ENCODE measurements at regions not wholly inside any gene's neighbourhood (a gene's known extent, or its start where the extent isn't known, plus 50 kb on each side); places are given as distances from the start of the nearest gene placed in this dataset.

- no peaks in the 10 kb centered on the region for H4K20me1 ChIP-seq (ENCODE audit: control insufficient read depth, extremely low read depth, insufficient read depth, low read length)
- no peak overlapping the region for H2AFZ ChIP-seq (ENCODE audit: control insufficient read depth, low read length)
- DNase-seq (ENCODE audit: low read depth, low spot score) (no peak), FAIRE-seq (no peak)
- no peak overlapping the region for H3K9ac ChIP-seq (ENCODE audit: control insufficient read depth, extremely low read depth, insufficient read depth, low read length)
- H3K79me2 ChIP-seq (ENCODE audit: control insufficient read depth, insufficient read depth, low read length) = no peaks in the 10 kb centered on the region
- no peak for TF ChIP-seq EZH2 (IDR thresholded peaks at IDR 0.05; ENCODE audit: low read length)
- no peak for TF ChIP-seq CTCF (optimal IDR thresholded peaks at IDR 0.05 in 1 of 3, IDR thresholded peaks at IDR 0.05 in 1 of 3, conservative IDR thresholded peaks at IDR 0.05 in 1 of 3; ENCODE audit: extremely low read depth in 1 of 3, insufficient read depth in 2 of 3, low read length in 3 of 3)
- H3K4me2 ChIP-seq (ENCODE audit: control insufficient read depth, extremely low read depth, insufficient read depth, low read depth, low read length) = no peak overlapping the region
- H3K27me3 ChIP-seq (ENCODE audit: control insufficient read depth, extremely low read depth, insufficient read depth, low read length) = peaks cover 28% of the 10 kb centered on the region
- H3K36me3 ChIP-seq (ENCODE audit: control insufficient read depth in 2 of 2, extremely low read depth in 1 of 2, insufficient read depth in 2 of 2, low read length in 2 of 2) = no peaks in the 10 kb centered on the region
- H3K27ac ChIP-seq (ENCODE audit: control insufficient read depth, insufficient read depth, low read length) = no peak overlapping the region
- no peaks in the 10 kb centered on the region for H3K4me1 ChIP-seq (ENCODE audit: control insufficient read depth, extremely low read depth, insufficient read depth, low read length)
- no peaks in the 10 kb centered on the region for H3K9me3 ChIP-seq (ENCODE audit: control insufficient read depth, low read depth, low read length)
- dilution Hi-C loops (cut with MboI; ENCODE audit: extremely low pct_ligation_motif_present, low sequenced_read_pairs) = no loop called here
- H3K4me3 ChIP-seq (ENCODE audit: control insufficient read depth in 2 of 3, extremely low read depth in 1 of 3, insufficient read depth in 2 of 3, low read depth in 1 of 3, low read length in 3 of 3) = no peak overlapping the region
- H3K9me1 ChIP-seq (ENCODE audit: control insufficient read depth, extremely low read depth, insufficient read depth, low read length) = no peaks in the 10 kb centered on the region
Measured at GRCh38 chr1:29523136-29523535, 286.8 kb downstream of the PTPRU start.

GRCh38 chr1:29521811-29522580 lies 285.7 kb downstream of the PTPRU start:
- Histone ChIP-seq H3K79me2 (ENCODE audit: control insufficient read depth, insufficient read depth, low read length) (no peaks in the 10 kb centered on the region), H3K36me3 (ENCODE audit: control insufficient read depth in 2 of 2, extremely low read depth in 1 of 2, insufficient read depth in 2 of 2, low read length in 2 of 2) (no peaks in the 10 kb centered on the region), H3K4me2 (ENCODE audit: control insufficient read depth, extremely low read depth, insufficient read depth, low read depth, low read length) (no peak overlapping the region), H3K27ac (ENCODE audit: control insufficient read depth, insufficient read depth, low read length) (no peak overlapping the region), H4K20me1 (ENCODE audit: control insufficient read depth, extremely low read depth, insufficient read depth, low read length) (no peaks in the 10 kb centered on the region), H3K4me3 (ENCODE audit: control insufficient read depth in 2 of 3, extremely low read depth in 1 of 3, insufficient read depth in 2 of 3, low read depth in 1 of 3, low read length in 3 of 3) (no peak overlapping the region), H3K4me1 (ENCODE audit: control insufficient read depth, extremely low read depth, insufficient read depth, low read length) (no peaks in the 10 kb centered on the region), H2AFZ (ENCODE audit: control insufficient read depth, low read length) (no peak overlapping the region), H3K27me3 (ENCODE audit: control insufficient read depth, extremely low read depth, insufficient read depth, low read length) (peaks cover 30% of the 10 kb centered on the region), H3K9me3 (ENCODE audit: control insufficient read depth, low read depth, low read length) (no peaks in the 10 kb centered on the region), H3K9ac (ENCODE audit: control insufficient read depth, extremely low read depth, insufficient read depth, low read length) (no peak overlapping the region), H3K9me1 (ENCODE audit: control insufficient read depth, extremely low read depth, insufficient read depth, low read length) (no peaks in the 10 kb centered on the region)
- no peak for TF ChIP-seq EZH2 (IDR thresholded peaks at IDR 0.05; ENCODE audit: low read length)
- TF ChIP-seq CTCF (optimal IDR thresholded peaks at IDR 0.05 in 1 of 3, IDR thresholded peaks at IDR 0.05 in 1 of 3, conservative IDR thresholded peaks at IDR 0.05 in 1 of 3; ENCODE audit: extremely low read depth in 1 of 3, insufficient read depth in 2 of 3, low read length in 3 of 3) = no peak
- DNase-seq (ENCODE audit: low read depth, low spot score) (no peak), FAIRE-seq (no peak)
- dilution Hi-C loops (cut with MboI; ENCODE audit: extremely low pct_ligation_motif_present, low sequenced_read_pairs) = no loop called here

All from keratinocyte (primary cell).